NCI-H1694 treated with DMSO at 0.1 percent for 48 hours (cell line): ENCODE measurements at regions not wholly inside any gene's neighbourhood (a gene's known extent, or its start where the extent isn't known, plus 50 kb on each side); places are given as distances from the start of the nearest gene placed in this dataset.

ENCODE experiments used
- DNase-seq: peaks from one replicate; lab custom pipeline; 2025; lab: John Stamatoyannopoulos, UW

- DNase-seq, result no peak
These were observed 785.8 kb downstream of the BRINP1 start for GRCh38 chr9:118583414-118583813.

GRCh38 chr9:118586978-118587377 lies 782.3 kb downstream of the BRINP1 start:
- no peak for DNase-seq

DNA sequence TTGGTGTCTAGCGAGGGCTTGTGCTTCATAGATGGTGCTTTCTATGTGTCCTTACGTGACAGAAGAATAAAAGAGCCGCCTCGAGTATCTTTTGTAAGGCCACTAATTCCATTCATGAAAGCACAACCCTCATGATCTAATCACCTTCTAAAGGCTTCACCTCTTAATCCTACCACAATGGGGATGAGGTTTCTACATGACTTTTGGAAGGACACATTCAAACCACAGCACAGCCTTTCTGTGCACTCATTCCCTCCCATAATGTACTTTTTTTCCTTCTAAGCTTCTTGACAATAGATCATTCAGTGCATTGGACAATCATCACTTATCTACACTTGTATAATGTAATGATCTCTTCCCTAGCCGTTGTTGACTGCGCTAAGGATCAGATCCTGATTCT lies 774.8 kb downstream of the BRINP1 start:
- DNase-seq, result no peak

DNA sequence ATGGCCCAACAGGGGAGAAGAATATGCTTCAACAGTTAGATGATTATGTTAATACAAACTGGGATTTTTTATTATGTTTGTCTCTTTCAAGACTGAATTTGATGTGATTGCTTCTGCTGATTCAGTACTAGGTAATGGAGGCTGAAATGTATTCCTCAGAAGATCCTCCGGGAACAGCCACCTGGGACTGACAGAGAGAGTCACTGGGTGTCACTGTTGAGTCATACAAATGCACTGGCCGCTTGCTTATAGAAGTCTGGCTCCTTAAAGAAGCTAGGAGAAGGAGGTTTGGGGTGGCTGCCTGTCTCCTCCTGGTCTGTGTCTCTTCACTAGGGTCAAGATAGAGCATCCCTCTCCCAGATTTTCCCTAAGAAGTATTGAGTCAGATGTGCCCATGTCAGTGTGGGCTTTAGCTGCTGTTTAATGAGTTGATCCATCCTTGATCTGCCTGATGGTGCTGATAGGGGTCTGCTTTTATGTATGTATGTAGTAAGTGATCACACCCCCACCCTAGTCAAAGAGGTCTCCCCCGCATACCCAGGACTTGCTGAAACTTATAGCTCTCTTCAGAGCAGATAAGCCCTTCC lies 773.4 kb downstream of the BRINP1 start:
- DNase-seq, result peak; percentile 68

DNA sequence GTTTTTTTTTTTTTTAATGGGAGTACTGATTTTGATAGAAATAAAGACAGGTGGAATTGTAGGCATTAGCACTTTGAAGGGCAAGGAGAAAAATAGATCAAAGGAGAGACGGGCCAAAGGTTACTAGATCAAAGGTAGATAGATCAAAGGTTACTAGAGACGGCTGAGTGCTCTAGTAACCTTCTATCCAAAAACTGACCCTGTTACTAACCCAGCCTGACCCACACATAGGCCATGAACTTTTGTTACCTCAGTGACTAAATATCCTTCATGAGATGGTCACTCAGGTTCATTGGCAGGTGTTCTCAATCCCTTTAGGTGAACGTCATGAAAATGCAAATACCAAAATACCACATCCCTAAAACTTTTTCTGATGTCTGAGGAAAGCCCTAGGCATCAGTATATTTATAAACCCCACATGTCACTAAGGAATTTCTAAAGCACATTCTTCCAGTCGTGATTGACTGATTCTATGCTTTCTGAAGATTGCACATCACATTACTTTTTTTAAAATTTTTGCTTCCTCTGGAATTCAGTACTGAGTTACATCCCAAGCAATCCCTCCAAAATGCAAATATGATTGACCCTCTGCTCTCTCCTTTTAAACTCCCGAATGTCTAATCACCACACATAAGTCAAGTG lies 772.7 kb downstream of the BRINP1 start:
- DNase-seq, result no peak

DNA sequence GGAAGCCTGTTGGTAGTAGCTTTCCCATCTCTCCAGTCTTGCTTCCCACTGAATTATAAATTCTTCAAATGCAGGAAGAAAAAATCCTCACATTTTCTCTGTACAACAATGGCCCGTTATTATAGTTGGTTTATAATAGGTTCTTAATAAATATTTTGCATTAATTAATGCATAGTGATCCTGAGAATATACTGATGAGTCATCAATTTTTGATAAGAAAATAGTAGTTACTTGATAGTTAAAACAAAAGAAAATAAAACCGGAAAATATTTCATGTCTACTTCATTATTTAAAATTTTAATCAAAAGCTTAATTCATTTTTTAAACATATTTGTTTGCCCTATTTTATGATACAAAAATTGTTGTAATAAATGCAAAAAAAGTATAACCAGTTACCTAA lies 762.6 kb downstream of the BRINP1 start:
- DNase-seq, result no peak

GRCh38 chr9:118609355-118610044 lies 759.7 kb downstream of the BRINP1 start:
- no peak for DNase-seq

DNA sequence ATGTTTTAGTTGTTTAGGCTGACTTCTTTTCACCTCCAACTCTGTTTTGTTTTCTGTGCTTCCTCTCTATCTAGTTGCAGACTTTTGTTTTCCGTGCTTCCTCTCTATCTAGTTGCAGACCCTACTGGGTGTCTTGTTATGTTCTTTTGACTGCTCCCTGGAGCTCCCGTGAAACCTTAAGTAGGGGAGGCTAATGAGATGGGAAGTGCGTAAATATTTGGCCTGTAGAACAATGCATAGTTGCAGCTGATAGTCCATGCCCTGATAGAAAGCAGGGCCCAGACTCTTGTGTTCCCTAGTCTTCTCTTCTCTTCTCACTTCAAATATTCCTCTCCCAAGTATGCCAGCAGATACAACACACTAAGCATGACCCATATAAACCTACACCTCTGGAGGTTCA lies 757.0 kb downstream of the BRINP1 start:
- no peak for DNase-seq

- DNase-seq, result no peak
These were observed 755.2 kb downstream of the BRINP1 start for GRCh38 chr9:118613996-118614395.

- no peak for DNase-seq
These were observed 751.2 kb downstream of the BRINP1 start for GRCh38 chr9:118618084-118618483.

GRCh38 chr9:118618849-118619248 lies 750.4 kb downstream of the BRINP1 start:
- no peak for DNase-seq

DNA sequence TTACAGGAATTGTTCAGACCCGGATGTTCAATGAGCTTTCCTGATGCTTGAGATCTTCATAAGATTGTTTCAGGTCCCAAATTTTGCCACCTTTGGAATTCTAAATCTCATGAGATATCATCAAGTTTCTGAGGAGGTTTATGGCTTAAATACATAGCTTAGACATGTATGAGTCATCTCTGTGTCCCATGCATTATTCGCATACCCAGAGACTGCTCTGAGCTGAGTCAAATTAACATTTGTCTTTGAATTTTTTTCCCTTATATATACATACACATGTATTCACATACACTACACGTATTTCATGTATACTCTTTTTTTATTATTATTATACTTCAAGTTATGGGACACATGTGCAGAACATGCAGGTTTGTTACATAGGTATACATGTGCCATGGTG lies 744.6 kb downstream of the BRINP1 start:
- DNase-seq, result no peak

- no peak for DNase-seq
These were observed 739.2 kb downstream of the BRINP1 start for GRCh38 chr9:118630079-118630478.

DNA sequence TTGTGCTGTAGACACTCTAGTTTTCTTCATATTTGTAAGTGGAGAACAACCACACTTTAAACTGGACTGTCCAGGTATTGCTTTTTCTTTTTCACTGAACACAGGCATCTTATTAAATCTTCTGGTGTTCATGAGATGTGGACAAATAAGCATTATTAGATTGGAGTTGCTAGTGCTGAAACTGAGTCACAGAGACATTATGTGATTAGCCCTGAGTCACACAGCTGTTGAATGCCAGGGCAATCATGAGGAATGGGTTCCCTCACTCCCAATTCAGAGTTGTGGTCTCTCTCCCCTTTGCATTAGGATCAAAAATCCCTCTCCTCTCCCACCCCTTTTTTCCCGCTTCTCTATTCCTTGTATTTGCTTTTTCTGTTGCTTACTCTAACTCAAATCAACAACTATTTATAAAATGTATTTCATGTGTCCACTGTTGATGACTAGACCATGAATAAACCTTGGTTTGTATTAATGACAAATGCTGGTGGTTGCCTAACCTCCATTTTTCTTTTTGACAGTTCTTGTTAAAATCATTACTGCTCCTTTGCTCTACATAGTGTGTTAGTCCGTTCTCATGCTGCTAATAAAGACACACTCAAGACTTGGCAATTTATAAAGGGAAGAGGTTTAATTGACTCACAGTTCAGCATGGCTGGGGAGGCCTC lies 738.2 kb downstream of the BRINP1 start:
- DNase-seq, result no peak

DNA sequence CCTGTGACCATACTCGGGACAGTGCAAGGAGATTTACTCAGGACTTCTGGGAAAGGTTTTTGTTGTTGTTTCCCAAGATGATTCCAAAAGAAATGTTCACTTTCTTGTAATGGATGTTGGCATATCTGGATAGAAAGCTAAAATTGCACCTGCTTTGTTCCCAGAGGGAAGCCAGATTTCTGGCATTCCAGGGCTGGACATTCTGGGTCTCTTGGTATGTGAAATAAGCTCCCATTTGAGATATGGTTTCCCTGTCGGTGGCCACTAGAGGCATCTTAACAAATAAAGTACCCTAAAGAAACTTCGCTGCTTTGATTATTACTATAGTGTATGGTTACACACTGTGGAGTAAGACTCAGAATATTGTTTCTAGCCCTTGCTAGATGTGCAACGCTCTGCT lies 737.3 kb downstream of the BRINP1 start:
- DNase-seq, result no peak

GRCh38 chr9:118635416-118635815 lies 733.8 kb downstream of the BRINP1 start:
- DNase-seq, result no peak

GRCh38 chr9:118637681-118638080 lies 731.6 kb downstream of the BRINP1 start:
- no peak for DNase-seq

DNA sequence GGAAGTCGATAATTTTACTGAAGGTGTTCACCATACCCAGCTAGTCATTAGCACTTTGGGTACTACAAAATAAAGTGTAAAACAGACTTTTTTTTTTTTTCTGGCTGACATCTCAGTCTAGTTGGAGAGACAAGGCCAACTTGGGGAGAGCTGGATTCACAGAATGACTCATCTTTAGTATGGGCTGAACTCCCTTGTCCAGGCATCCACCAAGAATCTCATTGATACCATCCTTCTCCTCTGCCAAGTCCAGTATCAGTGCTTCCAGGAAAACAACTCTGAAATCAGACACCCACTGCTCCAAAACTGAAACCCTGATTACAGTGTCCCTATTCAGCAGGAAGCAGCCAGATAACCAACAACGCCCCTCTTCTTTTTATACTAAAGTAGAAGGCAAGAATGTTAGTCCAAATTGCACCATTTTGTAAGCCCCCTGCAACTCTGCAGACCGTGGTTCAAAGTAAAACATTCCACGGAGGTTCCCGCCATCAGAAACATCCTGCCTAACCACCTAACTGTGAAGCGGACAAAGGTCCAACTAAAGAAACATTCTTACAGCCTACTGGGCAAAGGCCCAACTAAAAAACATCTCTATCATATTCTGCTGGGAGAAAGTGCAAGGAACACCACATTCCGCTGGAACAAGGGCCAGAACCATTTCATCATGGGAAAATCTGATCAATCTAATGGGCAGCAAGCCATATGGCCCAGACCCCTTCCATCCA lies 728.2 kb downstream of the BRINP1 start:
- DNase-seq, result no peak

GRCh38 chr9:118643118-118643517 lies 726.1 kb downstream of the BRINP1 start:
- DNase-seq, result no peak

DNA sequence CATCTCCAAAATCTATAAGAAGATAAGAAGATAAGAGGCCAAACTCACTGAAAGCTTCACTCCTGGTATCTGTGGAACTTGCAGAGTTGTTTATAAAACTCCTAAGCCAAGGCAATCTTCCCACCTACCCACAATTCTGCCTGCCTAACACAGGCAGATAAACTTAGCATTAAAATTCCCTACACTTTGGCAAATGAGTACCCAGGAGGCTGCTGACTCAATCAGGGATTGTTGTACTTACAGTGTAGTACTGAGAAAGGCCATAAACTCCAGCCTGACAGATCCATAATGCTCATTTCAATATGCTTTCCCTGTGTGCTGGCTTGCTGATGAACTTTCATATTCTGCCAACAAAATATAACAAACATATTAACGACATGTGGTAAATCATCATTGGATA lies 725.2 kb downstream of the BRINP1 start:
- DNase-seq, result no peak

DNA sequence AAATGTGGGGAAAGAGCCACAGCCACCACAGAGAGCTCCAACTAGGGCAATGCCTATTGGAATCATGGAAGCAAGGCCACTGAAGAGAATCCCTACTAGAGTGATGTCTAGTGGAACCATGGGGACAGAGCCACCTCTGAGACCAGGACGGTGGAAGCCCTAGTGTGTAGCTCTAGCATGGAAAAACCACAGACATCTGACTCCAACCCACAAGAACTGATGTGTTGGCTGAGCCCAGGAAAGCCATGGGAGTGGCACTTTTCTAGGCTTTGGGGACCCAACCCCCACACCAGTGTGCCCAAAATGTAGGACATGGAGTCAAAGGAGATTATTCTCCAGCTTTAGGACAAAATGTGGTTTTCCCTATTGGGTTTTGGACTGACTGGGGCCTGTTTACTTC lies 721.9 kb downstream of the BRINP1 start:
- no peak for DNase-seq

GRCh38 chr9:118650417-118650816 lies 718.8 kb downstream of the BRINP1 start:
- no peak for DNase-seq
